Ascending aorta (tissue), 2 donors: ENCODE measurements at regions not wholly inside any gene's neighbourhood (a gene's known extent, or its start where the extent isn't known, plus 50 kb on each side); places are given as distances from the start of the nearest gene placed in this dataset.
"Not testable (repeated sequence)": the region's sequence is repeated elsewhere in the genome, so short reads cannot be mapped to it uniquely, and the experiment has no call there.

Source experiments
- DNase-seq, 2 donors: peaks; one replicate each; pipeline ENCODE4 v3.0.0-alpha.2; 2019; ENCODE audit warnings: low spot score in 2 of 2
- H3K27ac ChIP-seq, 2 donors: fragments of 200-600 bp; sonication (generic); one replicate each; pipeline ENCODE4 v1.5.1; 2016 to 2017; ENCODE audit warnings: mild to moderate bottlenecking in 1 of 2
- H3K27me3 ChIP-seq: fragments of 200-600 bp; sonication (generic); one replicate; pipeline ENCODE4 v1.5.1; 2017
- H3K36me3 ChIP-seq, 2 donors: fragments of 200-600 bp; sonication (generic); one replicate each; pipeline ENCODE4 v1.5.1; 2016
- H3K4me1 ChIP-seq, 2 donors: fragments of 200-600 bp; sonication (generic); one replicate each; pipeline ENCODE4 v1.5.1; 2016 to 2017; ENCODE audit warnings: mild to moderate bottlenecking in 1 of 2
- H3K4me3 ChIP-seq, 2 donors: fragments of 200-600 bp; sonication (generic); one replicate each; pipeline ENCODE4 v1.5.1; 2016 to 2017; ENCODE audit warnings: mild to moderate bottlenecking in 1 of 2
- H3K9me3 ChIP-seq, 2 donors: fragments of 200-600 bp; sonication (generic); one replicate each; pipeline ENCODE4 v1.5.1; 2016
- intact Hi-C: fragments of 100-400 bp; cut with DNase I; formaldehyde crosslinking; loops from one replicate; pipeline ENCODE4 v1.15.1; 2023

DNA sequence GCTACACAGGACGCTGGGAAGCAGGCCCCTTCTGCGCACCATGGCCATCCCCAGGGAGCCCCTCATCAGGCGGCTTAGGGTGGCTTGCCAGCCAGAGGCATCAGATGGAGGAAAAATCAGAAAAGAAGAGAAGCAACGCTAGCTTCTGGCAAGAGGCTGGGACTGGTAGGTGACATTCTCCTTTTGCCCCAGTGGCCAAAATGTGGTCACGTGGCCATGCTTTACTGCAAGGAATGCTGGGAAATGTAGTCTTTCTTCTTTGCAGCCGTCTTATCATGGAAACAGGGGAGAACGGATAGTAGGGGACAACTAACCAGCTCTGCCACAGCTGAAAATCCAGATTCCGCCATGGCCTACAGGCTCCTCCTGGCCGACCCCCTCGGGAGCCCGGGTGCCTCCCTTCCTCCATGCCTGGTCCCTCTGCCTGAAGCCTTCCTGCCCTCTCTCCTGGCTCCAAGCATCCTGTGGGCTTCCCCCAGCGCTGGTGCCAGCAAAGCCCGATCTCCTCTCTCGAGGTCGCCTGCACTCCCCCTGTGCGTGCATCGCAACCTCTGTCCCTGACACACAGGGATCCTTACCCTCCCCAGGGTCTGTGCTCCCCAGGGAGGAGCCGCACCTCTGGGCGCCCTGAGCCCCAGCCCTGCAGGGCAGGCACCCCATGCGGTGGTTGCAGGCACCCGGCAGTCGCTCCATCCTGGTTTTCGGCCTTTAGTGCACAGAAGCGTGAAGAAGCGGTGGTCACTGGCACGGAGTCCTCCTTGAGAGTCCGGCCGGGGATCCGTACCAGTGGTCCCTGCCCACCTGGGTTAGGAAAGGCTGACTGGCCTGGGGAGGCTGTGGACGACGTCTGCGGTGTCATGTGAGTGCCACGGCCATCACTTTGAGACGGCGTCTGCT is 307.7 kb downstream of the TP53TG3F start:
- not testable (repeated sequence) for DNase-seq

DNA sequence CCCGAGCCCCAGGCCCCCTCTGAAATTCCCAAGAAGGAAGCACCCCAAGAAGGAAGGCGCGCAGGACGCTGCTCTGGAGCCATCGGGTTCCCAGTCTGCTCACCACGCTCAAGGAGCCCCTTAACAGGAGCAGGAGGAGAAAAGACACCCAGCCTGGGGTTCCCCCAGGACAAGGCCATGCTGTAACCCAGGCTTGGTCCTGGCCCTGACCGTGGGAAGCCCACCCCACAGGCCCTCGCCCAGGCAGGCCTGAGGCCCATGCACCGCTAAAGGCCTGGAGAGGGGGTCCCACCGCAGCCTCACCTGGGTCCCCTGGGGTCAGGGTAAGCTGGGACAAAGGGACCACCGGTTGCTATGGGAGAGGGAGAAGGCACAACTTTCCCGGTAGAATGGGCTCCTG is 309.3 kb downstream of the TP53TG3F start:
- H3K4me3 ChIP-seq, H3K4me1 ChIP-seq, H3K27ac ChIP-seq, H3K27me3 ChIP-seq, intact Hi-C loops, DNase-seq, H3K36me3 ChIP-seq, H3K9me3 ChIP-seq: not testable (repeated sequence)

More for the DNA sequence above, 307.7 kb downstream of the TP53TG3F start:
- H3K4me3 ChIP-seq, H3K36me3 ChIP-seq, H3K4me1 ChIP-seq, H3K9me3 ChIP-seq, H3K27ac ChIP-seq, intact Hi-C loops, H3K27me3 ChIP-seq: not testable (repeated sequence)

DNA sequence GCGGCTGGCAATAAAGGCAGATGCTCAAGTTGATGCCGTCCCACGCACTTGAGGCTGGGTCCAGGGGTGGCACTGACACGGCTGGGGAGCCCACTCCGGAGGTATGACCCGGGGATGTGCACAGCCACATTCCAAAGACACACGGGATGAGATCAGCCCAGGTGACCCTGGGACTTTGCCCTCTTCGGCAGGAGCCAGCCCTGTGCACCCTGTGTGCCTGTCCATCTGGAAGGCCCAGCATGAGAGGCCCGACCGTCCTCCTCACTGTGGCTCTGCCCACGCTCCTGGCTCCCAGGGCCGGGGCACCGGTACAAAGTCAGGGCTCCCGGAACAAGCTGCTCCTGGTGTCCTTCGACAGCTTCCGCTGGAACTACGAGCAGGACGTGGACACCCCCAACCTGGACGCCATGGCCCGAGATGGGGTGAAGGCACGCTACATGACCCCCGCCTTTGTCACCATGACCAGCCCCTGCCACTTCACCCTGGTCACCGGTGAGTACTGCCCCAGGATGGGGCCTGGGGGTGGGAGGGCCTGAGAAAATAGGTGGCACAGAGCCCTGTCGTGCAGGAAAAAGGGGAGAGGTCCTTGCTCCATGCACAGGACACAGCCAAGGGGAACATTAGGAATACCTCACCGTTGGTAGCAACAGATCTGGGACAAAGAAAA is 309.9 kb downstream of the TP53TG3F start:
- H3K4me1 ChIP-seq, H3K4me3 ChIP-seq, H3K27ac ChIP-seq, H3K27me3 ChIP-seq, intact Hi-C loops, DNase-seq, H3K36me3 ChIP-seq, H3K9me3 ChIP-seq: not testable (repeated sequence)

DNA sequence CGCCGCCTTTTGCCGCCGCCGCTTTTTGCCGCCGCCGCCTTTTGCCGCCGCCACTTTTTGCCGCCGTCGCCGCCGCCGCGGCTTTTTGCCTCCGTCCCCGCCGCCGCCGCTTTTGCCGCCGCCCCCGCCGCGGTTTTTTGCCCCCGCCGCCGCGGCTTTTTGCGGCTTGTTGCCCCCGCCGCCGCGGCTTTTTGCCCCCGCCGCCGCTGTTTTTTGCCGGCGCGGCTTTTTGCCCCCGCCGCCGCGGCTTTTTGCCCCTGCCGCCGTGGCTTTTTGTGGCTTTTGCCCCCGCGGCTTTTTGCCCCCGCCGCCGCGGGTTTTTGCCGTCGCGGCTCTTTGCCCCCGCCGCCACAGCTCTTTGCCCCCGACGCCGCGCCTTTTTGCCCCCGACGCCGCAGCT is 311.1 kb downstream of the TP53TG3F start:
- H3K4me3 ChIP-seq, intact Hi-C loops, H3K9me3 ChIP-seq, H3K27ac ChIP-seq, H3K36me3 ChIP-seq, H3K4me1 ChIP-seq, H3K27me3 ChIP-seq, DNase-seq: not testable (repeated sequence)

DNA sequence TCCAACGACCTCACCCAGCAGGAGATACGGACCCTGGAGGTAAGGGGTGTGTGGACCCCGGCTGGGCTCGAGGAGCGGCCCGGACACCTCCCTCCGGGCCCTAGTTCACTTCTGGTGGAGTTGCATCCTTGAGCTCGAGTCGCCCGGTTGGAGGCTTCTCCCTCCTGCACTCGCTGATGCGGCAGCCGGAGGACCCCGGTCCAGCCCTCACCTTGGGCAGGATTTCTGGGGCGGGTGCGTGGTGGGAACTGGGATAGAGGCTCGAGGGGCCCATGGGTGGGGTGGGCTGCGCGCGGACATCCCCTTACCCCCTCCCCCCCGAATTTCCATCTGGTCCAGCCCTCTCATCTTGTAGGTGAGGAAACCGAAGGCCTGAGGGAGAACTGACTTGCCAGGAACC is 311.8 kb downstream of the TP53TG3F start:
- H3K4me1 ChIP-seq, H3K27me3 ChIP-seq, H3K9me3 ChIP-seq, DNase-seq, intact Hi-C loops, H3K36me3 ChIP-seq, H3K4me3 ChIP-seq, H3K27ac ChIP-seq: not testable (repeated sequence)

DNA sequence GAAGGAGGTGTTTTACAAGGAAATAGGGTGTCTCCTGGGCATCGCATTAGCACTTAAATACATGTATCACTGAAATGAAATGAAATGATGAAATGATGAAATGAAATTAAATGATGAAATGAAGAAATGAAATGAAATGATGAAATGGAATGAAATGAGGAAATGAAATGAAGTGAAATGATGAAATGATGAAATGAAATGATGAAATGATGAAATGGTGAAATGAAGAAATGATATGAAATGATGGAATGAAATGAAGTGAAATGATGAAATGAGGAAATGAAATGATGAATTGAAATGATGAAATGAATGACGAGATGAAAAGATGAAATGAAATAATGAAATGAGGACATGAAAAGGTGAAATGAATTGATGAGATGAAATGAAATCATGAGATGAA is 314.6 kb downstream of the TP53TG3F start:
- H3K9me3 ChIP-seq, H3K36me3 ChIP-seq, H3K4me1 ChIP-seq, DNase-seq, H3K4me3 ChIP-seq, H3K27ac ChIP-seq, intact Hi-C loops, H3K27me3 ChIP-seq: not testable (repeated sequence)

DNA sequence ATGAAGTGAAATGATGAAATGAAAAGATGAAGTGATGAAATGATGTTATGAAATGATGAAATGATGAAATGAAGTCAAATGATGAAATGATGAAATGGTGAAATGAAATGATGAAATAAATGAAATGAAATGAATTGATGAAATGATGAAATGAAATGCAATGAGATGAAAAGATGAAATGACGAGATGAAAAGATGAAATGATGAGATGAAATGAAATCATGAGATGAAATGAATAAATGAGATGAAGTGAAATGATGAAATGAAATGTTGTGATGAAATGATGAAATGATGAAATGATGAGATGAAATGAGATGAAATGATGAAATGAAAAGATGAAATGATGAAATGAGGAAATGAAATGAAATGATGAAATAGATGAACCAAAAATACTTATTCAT is 315.3 kb downstream of the TP53TG3F start:
- H3K4me1 ChIP-seq, H3K9me3 ChIP-seq, H3K4me3 ChIP-seq, H3K36me3 ChIP-seq, DNase-seq, intact Hi-C loops, H3K27ac ChIP-seq, H3K27me3 ChIP-seq: not testable (repeated sequence)

DNA sequence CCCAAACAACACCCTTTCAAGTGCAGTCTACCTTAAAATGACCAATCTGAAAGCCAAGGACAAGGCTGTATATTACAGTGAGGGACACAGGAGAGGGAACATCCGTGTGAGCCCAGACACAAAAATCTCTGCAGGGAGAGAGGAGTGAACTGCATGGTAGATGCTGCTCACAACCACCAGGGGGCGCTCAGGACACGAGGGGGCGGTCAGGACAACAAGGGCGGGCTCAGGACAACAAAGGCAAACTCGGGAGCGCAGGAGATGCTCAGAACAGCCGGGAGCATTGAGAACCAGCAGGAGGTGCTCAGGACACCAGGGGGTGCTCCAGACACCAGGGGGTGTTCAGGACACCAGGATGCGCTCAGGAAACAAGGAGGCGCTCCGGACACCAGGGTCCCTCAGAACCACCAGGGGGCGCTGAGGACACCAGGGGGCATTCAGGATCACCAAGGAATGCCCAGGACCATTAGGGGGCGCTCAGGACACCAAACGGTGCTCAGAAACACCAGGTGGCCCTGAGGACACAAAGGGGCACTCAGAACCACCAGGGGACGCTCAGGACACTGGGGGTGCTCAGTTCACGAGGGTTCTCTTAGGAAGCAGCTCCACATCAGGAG is 357.0 kb downstream of the TP53TG3F start:
- H3K9me3 ChIP-seq, H3K27me3 ChIP-seq, H3K27ac ChIP-seq, H3K4me1 ChIP-seq, H3K36me3 ChIP-seq, H3K4me3 ChIP-seq, intact Hi-C loops, DNase-seq: not testable (repeated sequence)

DNA sequence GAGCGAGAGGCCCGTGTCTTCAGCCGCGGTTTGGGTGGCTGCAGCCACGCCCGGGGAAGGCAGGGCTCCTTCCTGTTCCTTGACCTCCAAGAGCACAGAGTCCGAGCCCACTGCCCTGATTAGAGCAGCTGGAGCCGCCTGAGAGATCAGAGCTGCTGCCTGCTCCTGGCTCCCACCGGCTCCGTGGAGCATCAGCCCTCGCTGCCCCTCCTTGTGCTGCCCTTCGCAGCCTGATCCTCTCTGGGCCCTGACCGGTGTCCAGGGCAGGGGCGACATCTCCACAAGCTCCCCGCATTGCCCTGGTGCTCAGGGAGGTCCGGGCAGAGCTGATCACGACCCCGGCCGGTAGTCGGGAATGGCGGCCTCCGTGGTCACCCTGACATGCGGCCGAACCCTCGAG is 365.3 kb downstream of the TP53TG3F start:
- H3K27me3 ChIP-seq, H3K4me1 ChIP-seq, H3K9me3 ChIP-seq, intact Hi-C loops, H3K27ac ChIP-seq, H3K36me3 ChIP-seq, H3K4me3 ChIP-seq: not testable (repeated sequence)
- DNase-seq = peak in 1 of 2 donors; percentile 7

DNA sequence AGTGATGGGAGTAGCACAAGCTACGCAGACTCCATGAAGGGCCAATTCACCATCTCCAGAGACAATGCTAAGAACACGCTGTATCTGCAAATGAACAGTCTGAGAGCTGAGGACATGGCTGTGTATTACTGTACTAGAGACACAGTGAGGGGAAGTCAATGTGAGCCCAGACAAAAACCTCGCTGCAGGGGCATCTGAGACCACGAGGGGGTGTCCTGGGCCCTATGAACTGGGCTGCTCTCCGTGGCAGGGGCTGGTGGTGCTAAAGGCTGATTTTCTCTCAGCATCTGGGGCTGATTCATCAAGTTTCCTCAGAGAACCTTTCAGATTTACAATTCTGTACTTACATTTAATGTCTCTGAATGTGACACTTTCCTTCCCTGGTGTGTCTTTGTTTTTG is 368.1 kb downstream of the TP53TG3F start:
- H3K4me1 ChIP-seq, H3K36me3 ChIP-seq, H3K9me3 ChIP-seq, H3K27me3 ChIP-seq, intact Hi-C loops, H3K27ac ChIP-seq, H3K4me3 ChIP-seq, DNase-seq: not testable (repeated sequence)

DNA sequence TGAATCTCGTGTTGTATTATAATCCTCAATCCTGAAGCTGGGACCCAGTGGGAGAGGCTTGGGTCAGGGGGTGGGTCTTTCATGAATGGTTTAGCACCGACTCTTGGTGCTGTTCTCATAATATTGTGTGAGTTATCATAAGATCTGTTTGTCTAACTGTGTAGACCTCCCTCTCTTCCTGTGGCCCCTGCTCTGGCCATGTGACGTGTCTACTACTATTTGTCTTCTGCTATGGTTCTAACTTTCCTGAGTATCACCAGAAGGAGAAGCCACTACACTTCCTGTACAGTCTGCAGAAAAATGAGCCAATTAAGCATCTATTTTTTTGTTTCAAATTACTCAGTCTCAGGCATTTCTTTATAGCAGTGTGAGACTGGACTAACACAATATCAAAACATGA is 379.7 kb downstream of the TP53TG3F start:
- H3K4me1 ChIP-seq, H3K4me3 ChIP-seq, H3K27ac ChIP-seq, H3K27me3 ChIP-seq, DNase-seq, intact Hi-C loops, H3K9me3 ChIP-seq, H3K36me3 ChIP-seq: not testable (repeated sequence)

DNA sequence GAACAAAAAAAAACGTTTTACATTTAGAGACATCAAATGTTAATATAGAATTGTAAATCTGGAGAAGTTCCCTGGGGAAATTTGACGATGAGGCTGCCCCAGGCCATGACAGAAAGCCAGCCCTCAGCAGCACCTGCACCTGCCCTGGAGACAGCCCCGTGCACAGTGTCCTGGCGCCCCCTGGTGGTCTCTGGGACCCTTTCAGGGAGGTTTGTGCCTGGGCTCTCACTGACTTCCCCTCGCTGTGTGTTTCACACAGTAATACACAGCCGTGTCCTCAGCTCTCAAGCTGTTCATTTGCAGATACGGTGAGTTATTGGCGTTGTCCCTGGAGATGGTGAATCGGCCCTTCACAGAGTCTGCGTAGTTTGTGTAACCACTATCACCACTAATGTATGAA is 385.1 kb downstream of the TP53TG3F start:
- H3K9me3 ChIP-seq, H3K36me3 ChIP-seq, DNase-seq, H3K4me1 ChIP-seq, H3K27me3 ChIP-seq, H3K27ac ChIP-seq, H3K4me3 ChIP-seq, intact Hi-C loops: not testable (repeated sequence)
